ENCODE measurements at regions not wholly inside any gene's neighbourhood (a gene's known extent, or its start where the extent isn't known, plus 50 kb on each side); places are given as distances from the start of the nearest gene placed in this dataset.

DNA sequence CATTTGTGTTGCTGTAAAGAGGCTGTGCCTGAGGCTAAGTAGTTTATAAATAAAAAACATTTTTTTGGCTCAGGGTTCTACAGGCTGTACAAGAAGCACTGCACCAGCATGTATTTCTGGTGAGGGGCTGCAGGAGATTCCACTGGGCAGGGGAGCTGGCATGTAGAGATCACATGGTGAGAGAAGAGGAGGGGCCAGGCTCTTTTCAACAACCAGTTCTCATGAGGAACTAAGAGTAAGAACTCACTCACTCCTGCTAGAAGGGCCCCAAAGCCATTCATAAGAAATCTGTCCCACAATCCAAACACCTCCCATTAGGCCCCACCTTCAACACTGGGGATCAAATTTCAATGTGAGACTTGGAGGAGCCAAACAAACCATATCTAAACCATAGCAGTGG lies 214.9 kb upstream of the LMCD1 start:
- TF ChIP-seq, protein P1, sequence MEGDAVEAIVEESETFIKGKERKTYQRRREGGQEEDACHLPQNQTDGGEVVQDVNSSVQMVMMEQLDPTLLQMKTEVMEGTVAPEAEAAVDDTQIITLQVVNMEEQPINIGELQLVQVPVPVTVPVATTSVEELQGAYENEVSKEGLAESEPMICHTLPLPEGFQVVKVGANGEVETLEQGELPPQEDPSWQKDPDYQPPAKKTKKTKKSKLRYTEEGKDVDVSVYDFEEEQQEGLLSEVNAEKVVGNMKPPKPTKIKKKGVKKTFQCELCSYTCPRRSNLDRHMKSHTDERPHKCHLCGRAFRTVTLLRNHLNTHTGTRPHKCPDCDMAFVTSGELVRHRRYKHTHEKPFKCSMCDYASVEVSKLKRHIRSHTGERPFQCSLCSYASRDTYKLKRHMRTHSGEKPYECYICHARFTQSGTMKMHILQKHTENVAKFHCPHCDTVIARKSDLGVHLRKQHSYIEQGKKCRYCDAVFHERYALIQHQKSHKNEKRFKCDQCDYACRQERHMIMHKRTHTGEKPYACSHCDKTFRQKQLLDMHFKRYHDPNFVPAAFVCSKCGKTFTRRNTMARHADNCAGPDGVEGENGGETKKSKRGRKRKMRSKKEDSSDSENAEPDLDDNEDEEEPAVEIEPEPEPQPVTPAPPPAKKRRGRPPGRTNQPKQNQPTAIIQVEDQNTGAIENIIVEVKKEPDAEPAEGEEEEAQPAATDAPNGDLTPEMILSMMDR (IDR thresholded peaks at IDR 0.05) = no peak
- Histone ChIP-seq H3K9me3 (no peaks in the 10 kb centered on the region), H3K4me1 (no peaks in the 10 kb centered on the region), H3K9ac (ENCODE audit: low read depth in 2 of 2, low read length in 2 of 2) (no peak overlapping the region), H3K36me3 (no peaks in the 10 kb centered on the region), H3K27me3 (no peaks in the 10 kb centered on the region), H3K4me3 (no peak overlapping the region), H3K27ac (no peak overlapping the region)
- DNase-seq = no peak
- intact Hi-C loops (cut with DNase I) = no loop called here

DNA sequence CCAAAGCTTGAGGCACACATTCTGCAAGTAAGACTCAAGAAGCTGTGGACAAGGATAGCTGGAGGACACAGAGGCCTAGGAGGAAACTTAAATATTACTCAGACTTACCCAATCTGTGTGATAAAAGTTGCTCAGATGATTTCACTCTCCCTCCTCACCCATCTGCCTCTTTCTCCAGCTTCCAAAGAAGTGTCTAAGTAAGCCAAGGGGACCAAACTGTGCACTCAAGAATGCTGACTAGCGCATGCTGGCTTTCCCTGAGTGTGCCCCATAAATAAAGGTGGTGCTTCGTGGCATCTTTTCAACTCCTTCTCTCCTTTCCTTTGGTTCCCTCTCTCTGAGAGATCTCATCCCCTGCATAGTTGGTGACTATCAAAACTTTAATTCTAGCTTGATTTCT lies 211.0 kb upstream of the LMCD1 start:
- intact Hi-C loops (cut with DNase I) = no loop called here
- TF ChIP-seq, protein P1 (IDR thresholded peaks at IDR 0.05) = no peak
- no peak for DNase-seq
- Histone ChIP-seq H3K36me3 (no peaks in the 10 kb centered on the region), H3K27me3 (no peaks in the 10 kb centered on the region), H3K4me3 (no peak overlapping the region), H3K9ac (ENCODE audit: low read depth in 2 of 2, low read length in 2 of 2) (no peak overlapping the region), H3K9me3 (no peaks in the 10 kb centered on the region), H3K4me1 (no peaks in the 10 kb centered on the region), H3K27ac (no peak overlapping the region)

DNA sequence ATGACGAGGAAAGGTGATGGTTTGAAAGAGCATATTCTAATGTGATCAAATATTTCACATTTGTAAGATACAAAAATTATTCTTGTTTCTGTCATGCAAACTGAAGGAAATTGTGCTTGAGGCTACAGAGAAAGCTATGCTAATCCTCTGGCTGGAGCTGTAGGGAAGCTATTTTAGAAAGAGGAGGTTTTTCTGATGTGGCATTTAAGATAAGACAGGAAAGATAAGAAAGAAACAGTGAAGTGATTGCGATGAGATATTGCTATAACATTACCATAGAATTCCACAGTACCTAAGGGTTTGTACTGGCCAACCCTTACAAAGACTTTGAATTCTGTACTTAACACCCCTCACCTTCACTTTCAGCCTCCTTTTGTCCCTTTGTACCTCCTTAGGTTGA lies 205.2 kb upstream of the LMCD1 start:
- Histone ChIP-seq H3K4me3 (no peak overlapping the region), H3K9me3 (no peaks in the 10 kb centered on the region), H3K36me3 (no peaks in the 10 kb centered on the region), H3K27me3 (no peaks in the 10 kb centered on the region), H3K9ac (ENCODE audit: low read depth in 2 of 2, low read length in 2 of 2) (no peak overlapping the region), H3K4me1 (no peaks in the 10 kb centered on the region), H3K27ac (no peak overlapping the region)
- TF ChIP-seq, protein P1 (IDR thresholded peaks at IDR 0.05) = no peak
- DNase-seq = no peak
- intact Hi-C loops (cut with DNase I) = no loop called here

DNA sequence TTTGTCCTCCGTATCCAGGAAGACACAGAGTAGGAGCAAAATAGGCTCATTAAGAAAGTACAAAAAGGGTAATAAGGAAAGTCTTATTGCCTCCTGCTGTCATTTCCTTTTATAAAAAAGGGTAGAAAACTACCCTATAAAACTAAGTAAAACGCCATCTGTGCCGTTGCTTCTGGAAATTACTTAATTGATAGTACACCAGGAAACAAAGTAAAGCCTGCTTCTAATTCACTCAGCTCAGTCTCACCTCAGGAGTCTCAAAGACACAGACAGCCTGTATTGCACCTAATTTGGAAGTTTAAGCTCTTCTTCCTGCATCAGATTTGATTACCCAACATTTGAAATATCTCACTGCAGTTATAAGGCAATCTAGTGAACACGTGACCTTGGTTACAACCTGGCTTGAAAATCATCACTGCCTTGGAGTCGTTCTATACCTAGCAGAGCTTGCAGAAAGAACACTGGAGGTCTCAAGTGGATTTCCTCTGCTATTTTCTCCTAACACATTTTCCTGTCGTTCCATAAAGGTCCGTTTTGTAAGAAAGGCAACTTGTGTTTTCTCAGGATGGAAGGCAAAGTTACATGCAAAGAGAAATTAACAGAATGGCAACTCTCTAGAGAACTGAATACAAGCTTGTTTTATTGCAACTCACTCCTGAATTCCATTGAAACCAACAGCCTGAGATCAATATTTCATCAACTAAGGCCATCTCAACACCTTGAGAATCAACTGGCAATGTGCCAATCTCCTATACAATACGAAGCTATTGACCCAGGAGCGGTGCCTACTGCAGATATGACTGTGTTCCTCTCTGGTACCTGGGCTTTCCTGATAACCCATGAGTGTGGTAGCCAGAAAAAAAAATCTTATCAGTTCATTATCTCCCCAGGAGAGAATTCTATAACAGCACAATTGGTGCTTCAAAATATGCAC lies 203.3 kb upstream of the LMCD1 start:
- TF ChIP-seq, protein P1 (IDR thresholded peaks at IDR 0.05) = no peak
- Histone ChIP-seq H3K27me3 (no peaks in the 10 kb centered on the region), H3K4me1 (no peaks in the 10 kb centered on the region), H3K9me3 (no peaks in the 10 kb centered on the region), H3K4me3 (no peak overlapping the region), H3K36me3 (no peaks in the 10 kb centered on the region), H3K9ac (ENCODE audit: low read depth in 2 of 2, low read length in 2 of 2) (no peak overlapping the region), H3K27ac (no peak overlapping the region)
- intact Hi-C loops (cut with DNase I) = no loop called here
- DNase-seq = no peak

DNA sequence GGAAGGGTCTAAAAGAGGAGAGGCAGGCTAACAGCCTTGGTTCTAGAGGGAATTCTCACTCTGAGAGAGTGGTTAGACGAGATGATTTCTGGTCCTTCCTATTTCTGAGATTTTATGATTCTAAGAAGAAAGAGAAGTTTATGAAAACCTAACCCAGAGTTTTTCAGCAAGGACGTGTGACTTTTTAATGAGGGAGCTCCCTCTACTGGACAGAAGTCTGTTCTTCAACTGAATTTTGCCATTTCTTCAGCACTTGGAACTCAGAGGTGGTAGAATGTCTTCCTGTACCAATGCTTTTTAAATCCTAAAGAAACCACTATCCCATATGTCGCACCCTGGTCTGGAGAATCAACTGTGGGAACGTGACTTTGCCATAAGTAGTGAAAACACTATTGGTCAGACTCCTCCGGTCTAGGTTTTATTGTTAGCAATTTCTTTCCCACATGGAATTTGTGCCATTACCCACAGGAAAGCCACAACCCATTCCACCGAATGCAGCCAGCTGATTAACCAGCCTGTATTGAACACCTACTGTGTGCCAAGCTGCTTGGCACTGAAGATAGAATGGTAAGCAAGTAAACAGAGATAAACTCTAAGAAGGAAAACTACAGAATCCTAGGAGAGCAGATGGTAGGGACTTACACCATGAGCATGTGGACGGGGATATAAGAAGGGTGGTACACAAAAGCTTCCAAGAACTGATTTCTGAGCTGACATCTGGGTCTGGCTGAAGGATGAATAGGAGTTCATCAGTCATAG lies 199.5 kb upstream of the LMCD1 start:
- Histone ChIP-seq H3K4me3 (no peak overlapping the region), H3K9me3 (no peaks in the 10 kb centered on the region), H3K27ac (no peak overlapping the region), H3K27me3 (no peaks in the 10 kb centered on the region), H3K9ac (ENCODE audit: low read depth in 2 of 2, low read length in 2 of 2) (no peak overlapping the region), H3K4me1 (no peaks in the 10 kb centered on the region), H3K36me3 (no peaks in the 10 kb centered on the region)
- TF ChIP-seq, protein P1 (IDR thresholded peaks at IDR 0.05) = peak; percentile 34
- DNase-seq = no peak
- intact Hi-C loops (cut with DNase I) = no loop called here
